Colon (tissue), 2 donors: ENCODE measurements at regions not wholly inside any gene's neighbourhood (a gene's known extent, or its start where the extent isn't known, plus 50 kb on each side); places are given as distances from the start of the nearest gene placed in this dataset.

Experiments used
- FAIRE-seq: peaks from 2 replicates; lab custom pipeline; 2012; peaks lifted over from hg19 to GRCh38; lab: Jason Lieb, UNC
- donor health status: control.
- donor health status: control.

DNA sequence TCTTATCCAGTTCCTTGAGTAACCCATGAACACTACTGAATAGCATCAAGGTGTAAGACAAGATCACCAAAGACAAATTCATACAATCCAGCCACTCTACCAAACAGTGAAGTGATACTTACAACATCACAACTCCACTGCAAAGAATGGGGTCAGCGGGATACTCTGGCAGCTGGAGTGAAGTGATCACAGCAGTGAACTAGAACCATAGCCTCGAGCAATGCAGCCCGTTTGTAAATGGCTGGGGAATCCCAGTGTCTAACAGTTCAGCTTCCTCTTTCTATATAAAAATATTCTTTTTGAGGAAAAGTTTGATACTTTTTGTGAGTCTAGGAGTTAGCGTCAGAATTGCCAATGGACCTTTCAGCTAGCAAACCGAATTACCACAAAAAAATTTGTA is 515.2 kb downstream of the ZNF608 start:
- no peak for FAIRE-seq

DNA sequence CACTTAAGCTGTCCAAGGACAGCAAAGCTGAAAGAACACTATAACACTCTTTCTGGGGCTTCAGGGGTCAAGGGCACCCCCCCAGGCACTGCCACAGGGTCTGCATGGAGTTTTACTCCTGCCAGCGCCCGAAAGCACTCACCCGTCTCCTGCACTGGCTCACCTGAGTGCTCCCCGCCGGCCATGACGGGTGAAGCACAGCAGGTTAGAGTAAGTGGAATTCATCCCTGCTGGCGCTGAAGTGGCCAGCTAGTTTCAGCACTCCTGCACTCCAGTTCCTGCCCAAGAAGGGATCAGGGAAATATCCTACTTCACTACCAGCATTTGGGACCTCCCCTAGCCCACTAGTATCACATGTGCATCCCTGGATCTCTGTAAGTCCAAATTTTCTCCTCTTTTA is 516.0 kb downstream of the ZNF608 start:
- FAIRE-seq = no peak

DNA sequence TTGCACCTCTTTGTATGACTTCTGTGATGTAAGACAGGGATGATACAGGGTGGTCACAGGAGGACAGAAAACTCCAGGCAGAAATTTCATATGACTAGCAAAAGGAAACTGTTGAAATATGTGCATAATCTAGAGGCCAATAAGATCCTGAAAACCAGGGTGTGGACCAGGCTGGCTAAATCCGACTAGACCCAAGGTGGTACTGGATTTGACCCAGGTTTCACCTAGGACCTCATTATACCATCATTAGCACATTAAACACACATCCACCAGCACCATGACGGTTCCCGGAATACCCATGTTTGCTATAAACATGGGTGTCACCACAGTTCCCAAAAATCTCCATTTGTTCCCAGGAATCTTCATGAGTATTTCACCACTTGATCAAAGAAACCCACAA is 517.1 kb downstream of the ZNF608 start:
- no peak for FAIRE-seq

DNA sequence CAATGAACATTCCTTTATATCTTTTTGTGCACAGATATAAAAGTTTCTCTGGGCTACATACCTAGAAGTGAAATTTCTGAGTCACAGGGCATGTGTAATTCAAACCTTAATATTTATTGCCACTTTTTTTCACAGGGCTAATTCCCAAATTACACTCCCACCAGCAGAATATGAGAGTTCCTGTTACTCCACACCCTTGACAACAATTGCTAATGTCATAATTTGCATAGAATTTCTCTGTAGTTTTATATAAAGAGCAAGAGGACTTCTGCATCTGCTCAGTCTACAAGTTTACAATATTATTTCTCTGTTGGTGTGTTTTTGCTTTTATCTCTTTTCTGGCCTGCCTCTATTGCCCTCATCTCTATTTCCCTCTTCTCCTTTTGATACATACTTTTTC is 518.5 kb downstream of the ZNF608 start:
- no peak for FAIRE-seq

DNA sequence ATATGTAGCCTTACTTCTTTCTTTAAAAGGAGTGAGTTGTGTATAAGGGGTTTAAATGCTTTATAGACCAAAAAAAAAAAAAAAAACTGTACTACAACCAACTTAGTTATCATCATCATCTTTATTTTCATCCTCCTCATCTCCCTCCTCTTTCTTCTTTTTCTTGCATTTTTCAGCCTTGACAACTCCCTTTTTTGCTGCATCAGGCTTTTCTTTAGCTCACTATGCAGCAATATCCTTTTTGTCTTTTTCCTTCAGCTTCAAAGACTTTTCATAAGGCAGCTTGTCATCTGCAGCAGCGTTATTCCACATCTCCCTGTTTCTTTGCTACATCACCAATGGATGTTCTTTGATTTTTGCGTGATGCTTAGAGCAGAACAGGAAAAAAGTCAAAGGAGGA is 526.0 kb downstream of the ZNF608 start:
- no peak for FAIRE-seq

DNA sequence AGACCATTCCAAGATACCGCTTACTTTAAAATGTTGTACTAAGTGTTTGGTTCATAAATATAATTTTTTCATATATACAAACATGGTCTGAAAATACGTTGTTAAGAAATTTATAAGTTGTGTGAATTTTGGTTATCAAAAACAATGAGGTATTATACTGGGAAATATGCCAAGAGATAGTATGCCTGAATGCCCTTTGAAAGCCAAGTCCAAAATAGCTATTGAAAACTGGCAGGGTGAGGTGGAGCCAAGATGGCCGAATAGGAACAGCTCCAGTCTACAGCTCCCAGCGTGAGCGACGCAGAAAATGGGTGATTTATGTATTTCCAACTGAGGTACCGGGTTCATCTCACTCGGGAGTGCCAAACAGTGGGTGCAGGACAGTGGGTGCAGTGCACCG is 533.5 kb downstream of the ZNF608 start:
- no peak for FAIRE-seq

DNA sequence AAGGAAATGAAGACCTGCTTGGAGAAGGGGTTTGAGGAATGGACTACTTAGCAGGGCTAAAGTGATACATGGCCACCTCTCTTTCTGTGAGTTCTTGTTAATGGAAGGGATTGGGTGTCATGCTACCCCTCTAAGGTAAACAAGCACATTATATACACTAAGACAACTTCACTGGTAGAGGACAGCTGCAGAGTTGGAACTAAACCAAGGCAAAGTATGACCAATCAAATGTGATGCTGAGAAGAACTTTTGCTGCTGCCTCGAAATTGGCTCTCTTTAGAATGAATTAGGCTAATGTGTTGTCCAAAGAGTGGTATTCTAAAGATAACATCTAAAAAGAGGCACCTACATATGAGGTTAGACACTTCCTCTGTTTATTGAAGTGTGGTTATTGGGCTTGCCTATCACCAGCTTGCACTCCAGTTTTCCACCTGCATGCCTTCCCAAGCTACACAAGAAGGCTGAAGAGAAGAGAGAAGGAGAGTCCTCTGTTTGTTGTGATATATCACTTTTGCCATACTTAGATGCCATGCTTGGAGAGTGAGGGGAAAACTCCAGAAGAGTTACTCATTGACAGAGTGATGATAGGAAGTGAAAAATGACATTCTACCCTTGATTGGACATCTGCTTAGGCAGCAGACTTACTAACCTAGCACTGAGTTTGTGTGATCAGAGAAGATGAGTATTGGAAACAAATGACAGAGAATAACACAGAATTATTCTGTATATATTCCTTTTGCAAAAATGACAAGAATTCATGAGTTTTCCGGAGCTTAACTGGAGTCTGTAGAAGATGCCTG is 536.1 kb downstream of the ZNF608 start:
- FAIRE-seq = no peak

DNA sequence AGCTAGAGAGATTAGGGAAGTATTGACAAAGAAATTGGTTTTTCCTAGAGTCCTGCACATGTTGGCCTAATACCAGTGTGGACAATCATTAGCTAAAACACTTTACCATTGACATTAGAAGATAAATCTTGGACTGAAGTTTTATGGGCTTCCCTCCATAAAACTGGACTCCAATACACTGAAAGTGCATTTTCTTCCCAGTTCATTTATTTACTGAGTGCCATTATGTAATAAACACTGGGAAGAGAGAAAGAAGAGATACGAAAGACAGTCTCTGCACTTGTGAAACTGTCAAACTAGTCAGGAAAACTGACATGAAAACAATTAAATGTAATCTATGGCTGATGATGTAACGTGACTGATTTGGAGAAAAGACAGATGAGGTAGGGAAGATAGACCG is 539.3 kb downstream of the ZNF608 start:
- no peak for FAIRE-seq

DNA sequence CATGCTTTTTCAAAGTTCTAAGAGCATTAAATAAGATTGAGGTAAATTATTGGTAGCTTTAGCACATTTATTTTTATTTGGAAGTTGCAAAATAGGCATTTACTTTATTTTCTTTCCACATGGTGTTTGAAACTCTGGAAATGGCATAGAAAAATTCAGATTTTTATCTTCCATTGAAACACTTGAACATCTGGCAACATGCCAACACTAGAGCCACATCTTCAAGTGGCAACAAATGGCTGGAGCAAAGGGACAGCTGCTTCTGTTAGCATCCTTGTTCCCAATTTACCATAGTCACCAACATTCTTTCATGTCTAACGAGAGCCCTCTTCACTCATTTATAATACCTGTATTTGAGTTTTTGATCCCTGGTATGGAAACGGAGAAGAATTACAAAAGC is 539.9 kb downstream of the ZNF608 start:
- FAIRE-seq = no peak

DNA sequence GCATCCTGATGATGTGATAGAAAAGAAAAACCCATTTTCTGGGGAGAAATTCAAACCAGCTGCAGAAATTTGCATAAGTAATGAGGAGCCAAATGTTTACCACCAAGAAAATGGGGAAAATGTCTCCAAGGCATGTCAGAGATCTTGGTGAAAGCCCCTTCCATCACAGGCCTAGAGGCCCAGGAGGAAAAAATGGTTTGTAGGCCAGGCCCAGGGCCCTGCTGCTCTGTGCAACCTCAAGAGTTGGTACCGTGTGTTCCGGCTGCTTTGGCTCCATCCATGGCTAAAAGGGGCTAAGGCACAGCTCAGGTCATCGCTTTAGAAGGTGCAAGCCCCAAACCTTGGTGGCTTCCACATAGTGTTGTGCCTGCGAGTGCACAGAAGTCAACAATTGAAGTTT is 543.1 kb downstream of the ZNF608 start:
- FAIRE-seq = no peak

DNA sequence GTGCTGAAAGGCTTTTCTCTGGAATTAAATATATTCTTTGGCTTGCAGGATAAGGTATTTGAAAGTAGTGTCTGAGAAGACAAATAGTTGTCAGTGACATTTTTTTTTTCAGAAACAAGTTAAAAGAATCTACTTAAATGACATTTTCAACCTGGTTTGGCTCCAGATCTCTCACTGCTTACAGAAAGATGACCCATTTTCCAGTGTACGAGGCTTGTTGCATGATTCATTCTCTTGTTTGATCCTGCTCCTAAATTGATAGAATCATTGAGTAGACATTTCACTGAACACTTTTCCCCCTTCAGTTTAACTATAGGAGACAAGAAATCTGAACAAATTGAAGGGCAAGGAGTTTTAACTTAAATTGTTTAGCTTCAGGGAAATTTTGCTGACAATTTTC is 546.1 kb downstream of the ZNF608 start:
- FAIRE-seq = no peak

DNA sequence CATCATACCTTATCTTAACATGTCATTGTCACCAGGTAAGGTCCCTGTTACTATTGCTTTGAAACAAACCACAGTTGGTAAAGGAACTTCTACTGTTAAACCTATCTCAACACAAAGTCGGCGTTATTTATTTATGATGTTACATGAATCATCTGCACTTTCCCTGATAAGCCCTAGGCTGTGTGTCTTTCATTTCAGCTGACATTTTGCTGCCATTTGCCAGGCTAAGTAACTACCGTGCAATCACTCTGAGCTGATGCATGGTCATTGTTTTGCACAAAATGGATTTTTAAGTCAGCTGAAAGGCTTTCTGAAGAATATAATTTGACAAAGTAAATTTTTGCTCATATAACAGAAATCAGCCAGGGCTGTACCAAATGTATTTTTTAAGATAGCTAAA is 546.5 kb downstream of the ZNF608 start:
- no peak for FAIRE-seq

DNA sequence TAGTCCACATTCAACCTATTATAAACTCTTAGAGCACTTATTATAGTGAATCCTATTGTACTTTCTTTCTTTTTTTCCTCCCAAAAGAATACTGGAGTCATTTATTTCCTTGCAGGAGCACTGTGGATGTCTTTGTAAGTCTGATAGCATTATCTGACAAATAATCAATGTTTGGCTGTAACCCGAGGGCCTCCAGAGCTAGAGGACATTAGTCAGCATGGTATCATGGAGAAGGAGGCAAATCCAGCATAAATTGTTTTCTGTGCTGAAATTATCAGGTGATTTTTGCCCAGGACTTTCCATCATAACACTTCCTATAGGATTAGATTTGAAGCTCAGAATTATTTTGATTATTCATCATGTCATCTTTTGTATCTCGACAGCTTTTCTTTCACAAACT is 551.0 kb downstream of the ZNF608 start:
- FAIRE-seq = no peak

DNA sequence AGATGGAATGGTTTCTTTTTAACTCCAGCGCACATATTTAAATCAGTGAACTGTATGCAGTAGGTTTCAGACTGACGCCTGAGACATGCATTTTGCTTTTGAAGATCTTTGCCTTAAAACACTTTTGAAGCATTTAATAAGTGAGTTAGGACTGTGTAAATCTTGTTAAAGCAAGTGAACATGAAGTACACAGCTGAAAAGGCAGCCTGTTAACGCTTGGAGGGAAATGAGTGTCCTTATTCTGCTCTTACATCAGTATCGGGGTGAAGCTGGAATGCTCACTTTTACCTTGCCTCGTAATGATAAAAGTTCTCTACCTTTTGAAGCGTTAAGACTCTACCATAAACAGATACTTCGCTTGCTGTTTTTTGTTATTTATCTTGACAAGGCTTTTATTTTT is 552.2 kb downstream of the ZNF608 start:
- FAIRE-seq = no peak

DNA sequence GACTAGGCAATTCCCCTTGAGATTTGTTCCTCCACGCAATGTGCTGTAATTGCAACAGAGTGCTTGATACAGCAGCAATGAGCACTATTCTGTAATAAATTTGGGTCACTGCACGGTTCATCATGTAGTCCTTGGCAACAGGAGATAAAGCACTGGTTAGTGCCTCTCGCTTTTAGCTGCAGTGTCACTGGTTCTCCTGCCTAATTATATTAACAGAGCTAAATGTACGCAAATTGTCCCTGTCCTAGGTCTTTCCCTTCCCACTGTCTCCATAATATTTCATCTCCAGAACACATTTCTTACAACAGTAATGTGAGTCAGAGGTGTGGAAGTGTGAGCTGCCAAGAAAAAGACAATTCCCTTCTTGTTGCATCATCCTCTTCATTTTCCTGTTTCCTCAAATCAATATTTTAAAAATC is 553.1 kb downstream of the ZNF608 start:
- FAIRE-seq = no peak

DNA sequence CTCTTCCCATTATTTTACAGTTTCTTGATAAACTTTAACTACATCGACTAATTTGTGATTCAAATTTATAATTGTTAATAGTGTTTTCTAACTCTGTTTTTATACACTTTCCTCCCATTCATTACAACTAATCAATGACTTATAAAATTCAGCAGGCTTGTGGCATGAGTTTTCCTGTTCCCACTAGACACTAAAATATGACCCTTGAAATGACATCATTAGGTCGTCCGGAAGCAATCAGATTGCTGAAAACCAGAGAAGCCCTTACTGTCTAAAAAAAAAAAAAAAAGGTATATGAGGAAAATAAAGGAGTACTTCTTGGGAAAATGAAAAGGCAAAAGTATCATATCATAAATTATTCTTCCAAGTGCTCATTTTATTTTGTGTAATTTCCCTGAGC is 553.7 kb downstream of the ZNF608 start:
- FAIRE-seq = no peak

DNA sequence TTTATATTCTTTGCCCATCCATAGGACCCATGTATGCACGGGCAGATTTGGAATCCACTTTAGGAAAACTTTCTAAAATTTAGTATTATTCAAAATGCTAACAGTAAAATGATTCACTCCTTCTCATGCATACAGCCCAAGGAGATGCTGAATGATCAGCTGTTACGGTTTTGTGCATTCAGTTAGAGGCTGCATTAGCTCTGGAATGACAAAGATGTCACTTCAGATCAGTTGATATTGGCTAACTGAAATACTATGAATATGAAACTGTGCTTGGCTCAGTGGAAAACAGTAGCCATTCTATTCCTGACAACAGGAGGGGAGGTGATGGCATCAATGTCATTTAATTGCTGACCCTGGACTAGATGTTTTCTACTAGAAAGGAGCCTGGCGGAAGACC is 560.7 kb downstream of the ZNF608 start:
- FAIRE-seq = no peak

DNA sequence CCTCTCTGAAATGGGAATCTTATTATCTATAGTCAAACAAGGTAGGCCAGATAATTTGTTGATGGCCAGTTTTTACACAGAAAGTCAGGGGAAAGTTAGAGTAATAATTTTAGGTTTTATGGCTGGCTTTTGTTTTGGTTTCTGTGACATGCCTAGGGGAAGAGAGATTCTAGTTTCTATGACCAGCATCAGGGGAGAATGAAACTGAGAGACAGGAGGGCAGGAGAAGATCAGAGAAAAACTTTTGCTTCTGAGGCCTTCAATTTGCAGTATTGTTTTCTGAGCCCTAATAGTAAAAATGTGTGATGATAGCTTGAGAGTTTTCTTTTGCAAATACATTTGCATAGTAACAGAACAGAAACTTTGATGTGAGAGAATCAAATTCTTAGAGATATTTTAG is 564.3 kb downstream of the ZNF608 start:
- FAIRE-seq = no peak

DNA sequence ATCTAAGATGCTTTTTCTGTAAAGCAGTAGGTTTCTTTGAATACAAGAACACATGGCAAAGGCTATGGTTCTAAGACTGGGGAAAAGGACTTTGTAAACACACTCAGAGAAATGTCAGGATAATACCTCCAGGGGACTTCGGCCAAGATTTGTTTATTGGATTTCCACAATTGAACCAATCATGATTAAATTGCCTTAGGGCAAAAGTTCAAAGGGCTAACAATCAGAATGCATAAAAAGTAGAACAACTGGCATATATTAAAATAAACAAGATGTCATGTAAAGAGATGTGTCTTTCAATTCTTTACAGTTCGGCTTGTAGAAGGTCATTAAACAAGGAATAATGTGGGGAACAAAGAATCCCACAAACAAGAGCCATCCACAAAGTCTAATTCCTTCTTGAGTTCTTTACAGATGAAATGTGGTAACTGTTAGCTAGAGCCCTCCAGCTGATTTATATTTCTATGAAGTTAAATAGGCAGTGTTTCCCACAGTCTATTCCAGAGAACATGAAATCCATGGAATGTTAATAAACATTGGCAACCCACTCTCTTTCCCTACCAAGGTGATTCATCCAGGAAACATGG is 565.5 kb downstream of the ZNF608 start:
- peak; percentile 43 for FAIRE-seq

DNA sequence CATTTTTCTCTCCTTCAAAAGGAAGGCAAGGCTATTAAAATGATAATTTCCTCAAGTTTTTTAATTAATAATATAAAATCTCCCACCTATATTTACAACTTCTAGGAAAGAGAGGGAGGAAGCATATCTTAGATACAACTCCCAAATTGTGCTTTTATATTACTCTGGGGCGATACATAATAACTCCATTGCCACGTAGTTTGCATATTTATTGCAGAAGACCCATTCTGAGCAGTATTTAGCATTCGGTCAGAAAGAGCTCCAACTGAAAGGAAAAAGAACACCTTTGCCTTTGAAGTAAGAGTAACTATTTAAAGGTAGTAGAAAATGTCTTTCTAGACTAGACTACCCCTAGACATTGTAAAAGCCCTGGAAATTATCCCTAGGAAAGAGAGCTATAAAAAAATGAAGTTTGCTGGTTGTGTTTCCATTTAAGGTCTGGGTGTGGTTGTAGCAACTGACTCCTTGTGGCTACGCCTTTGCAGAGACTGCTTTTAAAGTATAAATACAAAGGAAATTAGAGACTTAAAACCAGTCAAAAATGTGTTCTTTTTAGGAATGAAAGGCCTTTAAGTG is 566.1 kb downstream of the ZNF608 start:
- no peak for FAIRE-seq

DNA sequence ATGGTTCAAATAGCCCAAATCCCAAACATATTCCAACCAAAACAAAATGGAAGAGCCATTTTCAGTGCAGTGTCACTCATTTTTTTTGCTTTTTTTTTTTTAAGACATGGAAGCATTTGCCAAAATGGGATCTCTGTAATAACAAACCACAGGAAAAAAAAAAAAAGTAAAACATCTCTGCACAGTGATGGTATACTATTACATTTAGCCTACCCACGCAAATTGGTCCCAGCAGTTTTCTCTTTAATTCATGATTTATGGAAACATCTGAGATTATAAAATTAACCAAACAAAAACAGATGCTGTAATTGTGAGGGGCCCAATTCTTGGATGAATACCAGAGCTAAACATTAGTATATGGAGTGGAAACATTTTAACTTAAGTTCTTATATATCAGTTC is 566.6 kb downstream of the ZNF608 start:
- FAIRE-seq = no peak

DNA sequence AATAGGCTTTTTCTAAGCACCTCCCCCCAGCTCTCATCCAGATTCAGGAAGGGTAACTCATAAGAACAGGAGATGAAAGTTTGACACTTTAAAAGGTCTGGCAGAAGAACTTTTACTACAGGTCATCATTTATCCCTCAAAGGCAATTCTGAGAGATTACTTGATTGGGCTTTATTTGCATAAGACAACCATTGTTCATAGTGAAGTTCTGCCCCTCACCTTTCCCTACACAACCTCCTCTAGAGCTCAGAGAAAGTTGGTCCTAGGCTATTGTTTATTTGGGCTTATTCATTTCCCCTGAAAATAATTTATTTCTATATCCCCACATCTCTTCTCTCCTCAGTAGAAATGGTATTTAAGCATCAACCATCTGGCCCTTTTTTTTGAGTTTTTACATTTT is 568.4 kb downstream of the ZNF608 start:
- no peak for FAIRE-seq

DNA sequence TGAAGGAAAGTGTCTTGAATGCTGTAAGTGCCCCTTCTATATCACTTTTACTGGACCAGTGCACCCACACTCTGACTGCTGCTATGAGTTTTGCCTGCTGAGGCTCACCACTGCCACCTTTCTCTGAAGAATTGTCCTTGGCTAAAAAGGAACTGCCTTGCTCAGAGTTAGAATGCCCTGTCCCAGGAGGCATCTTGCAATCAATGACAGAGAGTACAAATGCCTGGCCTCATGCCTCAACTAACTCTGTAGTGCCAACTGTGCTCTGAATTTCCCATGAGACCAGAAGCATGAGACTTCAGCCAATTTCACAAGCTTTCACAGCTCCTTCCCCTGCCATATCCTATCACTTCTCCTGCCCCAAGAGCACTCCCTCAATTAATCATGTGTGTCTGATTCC is 569.7 kb downstream of the ZNF608 start:
- no peak for FAIRE-seq

DNA sequence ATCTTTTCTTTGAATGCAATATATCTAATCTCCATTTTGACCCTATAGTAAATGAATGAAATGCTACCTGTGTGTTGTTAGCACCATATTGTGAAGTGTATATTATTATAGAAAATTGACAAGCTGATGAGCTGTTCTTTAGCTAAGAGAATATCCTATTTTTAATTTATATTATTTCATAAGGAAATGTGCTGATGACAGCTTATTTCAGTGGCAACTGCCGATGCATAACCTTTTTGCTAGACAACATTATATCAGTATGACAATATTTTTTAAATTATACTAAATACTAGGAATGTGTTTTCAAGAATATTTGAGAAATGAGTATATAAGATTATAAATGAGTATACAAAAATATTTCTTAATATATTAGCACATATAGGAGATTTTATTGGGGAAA is 573.1 kb downstream of the ZNF608 start:
- no peak for FAIRE-seq
